GM12892 (cell line): ENCODE measurements at regions not wholly inside any gene's neighbourhood (a gene's known extent, or its start where the extent isn't known, plus 50 kb on each side); places are given as distances from the start of the nearest gene placed in this dataset.

Source experiments
- DNase-seq: peaks from one replicate; pipeline ENCODE4 v3.0.0; 2011; ENCODE audit not compliant: insufficient read length
- FAIRE-seq: peaks from 2 replicates; lab custom pipeline; 2011; peaks lifted over from hg19 to GRCh38; lab: Jason Lieb, UNC
- POLR2A ChIP-seq: IDR thresholded peaks from 2 replicates; pipeline ENCODE4 v1.6.1; 2011; ENCODE audit warnings: low read depth, low read length, control low read depth
- POLR2AphosphoS5 ChIP-seq: IDR thresholded peaks from 2 replicates; pipeline ENCODE4 v1.6.1; 2011; ENCODE audit warnings: low read depth, low read length, control low read depth
- TAF1 ChIP-seq: IDR thresholded peaks from 2 replicates; pipeline ENCODE4 v1.6.1; 2011; ENCODE audit warnings: low read depth, mild to moderate bottlenecking, control low read depth, low read length, borderline replicate concordance

DNA sequence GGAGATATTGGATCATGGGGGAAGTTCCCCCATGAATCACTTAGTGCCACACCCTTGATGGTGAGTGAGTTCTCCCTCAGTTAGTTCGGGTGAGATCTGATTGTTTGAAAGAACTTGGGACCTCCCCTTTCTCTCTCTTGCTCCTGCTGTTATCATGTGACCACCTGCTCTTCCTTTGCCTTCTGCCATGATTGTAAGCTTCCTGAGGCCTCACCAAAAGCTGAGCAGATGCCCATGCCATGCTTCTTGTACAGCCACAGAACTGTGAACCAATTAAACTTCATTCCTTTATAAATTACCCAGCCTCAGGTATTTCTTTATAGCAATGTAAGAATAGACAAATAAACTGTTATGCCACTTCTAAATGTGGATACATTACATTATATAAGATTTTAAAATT, 686.7 kb upstream of the MARCKS start:
- no peak for FAIRE-seq
- TF ChIP-seq POLR2AphosphoS5 (no peak), POLR2A (no peak), TAF1 (no peak)
- no peak for DNase-seq

DNA sequence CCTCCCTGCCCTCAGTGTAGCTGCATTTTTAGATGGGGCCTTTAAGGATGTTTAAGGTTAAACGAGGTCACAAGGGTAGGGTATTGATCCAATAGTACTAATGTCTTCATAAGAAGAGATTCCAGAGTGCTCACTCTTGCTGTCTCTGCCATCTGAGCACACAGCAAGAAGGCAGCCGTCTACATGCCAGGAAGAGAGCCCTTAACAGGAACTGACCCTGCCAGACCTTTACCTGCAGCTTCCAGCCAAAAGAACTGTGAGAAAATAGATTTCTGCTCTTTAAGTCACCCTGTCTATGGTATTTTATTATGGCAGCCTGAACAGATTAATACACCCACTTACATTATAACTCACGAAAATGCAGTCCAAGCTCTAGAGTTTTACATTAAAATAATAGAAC, 685.3 kb upstream of the MARCKS start:
- no peak for DNase-seq
- TF ChIP-seq TAF1 = no peak
- no peak for TF ChIP-seq POLR2A
- no peak for TF ChIP-seq POLR2AphosphoS5
- no peak for FAIRE-seq

DNA sequence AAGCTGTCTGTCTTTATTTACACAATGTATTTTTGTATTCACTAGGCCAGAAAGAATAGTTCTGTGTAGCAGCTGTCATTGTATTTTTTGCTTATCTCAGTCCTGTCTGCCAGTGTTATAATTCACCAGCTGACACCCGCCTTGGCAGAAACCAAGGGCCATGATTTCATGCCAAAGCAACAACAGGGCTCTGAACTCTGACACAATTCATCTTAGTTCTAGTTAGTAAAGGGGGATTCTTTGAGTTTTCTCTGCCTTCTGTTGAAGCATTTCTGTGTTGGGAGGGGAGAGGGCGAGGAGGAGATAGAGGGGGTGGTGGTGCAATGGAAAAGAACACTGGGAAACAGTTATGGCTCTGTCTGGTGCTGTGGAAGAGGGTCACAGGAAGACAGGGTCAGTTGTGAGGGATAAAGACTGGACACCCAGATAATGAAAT, 684.6 kb upstream of the MARCKS start:
- FAIRE-seq (no peak), DNase-seq (no peak)
- TF ChIP-seq POLR2A (no peak), TAF1 (no peak)

DNA sequence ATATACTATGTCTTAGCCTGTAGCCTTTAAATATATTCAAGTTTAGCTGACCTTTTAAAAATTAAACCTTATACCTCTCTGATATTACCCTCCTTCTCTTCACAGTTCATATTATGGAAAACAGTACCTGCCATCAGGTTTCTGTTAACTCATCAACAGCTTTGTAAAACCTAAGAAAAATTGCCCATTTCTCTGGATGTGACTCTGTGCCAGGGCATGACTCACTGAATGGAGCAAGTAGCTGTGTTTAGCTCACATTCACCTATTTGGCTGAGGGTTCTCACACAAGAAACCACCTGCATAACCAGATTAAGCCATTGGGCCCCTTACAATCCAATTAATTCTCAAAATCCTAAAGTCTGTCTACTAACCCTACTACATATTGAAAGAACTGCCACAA, 678.8 kb upstream of the MARCKS start:
- DNase-seq (no peak), FAIRE-seq (no peak)
- TF ChIP-seq TAF1 (no peak), POLR2AphosphoS5 (no peak), POLR2A (no peak)

DNA sequence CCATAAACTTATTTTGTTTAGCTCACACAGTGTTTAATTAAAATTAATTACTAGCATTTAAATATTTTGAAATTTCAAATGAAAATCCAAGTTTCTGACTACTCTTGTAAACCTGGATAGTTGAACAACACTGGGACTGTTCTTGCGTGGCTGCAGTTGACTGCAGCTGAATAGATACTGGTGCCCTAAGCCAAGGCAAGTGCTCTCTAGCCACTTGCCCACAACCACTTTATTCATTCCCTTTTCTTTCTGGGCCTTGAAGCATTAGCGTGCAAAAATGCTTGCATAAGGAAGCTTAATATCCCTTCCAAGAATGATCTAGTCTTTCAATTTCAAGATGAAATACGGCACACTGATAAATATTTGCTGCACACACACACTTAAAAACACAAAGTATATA, 676.0 kb upstream of the MARCKS start:
- TF ChIP-seq POLR2A = no peak
- TF ChIP-seq POLR2AphosphoS5 = no peak
- TF ChIP-seq TAF1 = no peak
- DNase-seq (no peak), FAIRE-seq (no peak)

DNA sequence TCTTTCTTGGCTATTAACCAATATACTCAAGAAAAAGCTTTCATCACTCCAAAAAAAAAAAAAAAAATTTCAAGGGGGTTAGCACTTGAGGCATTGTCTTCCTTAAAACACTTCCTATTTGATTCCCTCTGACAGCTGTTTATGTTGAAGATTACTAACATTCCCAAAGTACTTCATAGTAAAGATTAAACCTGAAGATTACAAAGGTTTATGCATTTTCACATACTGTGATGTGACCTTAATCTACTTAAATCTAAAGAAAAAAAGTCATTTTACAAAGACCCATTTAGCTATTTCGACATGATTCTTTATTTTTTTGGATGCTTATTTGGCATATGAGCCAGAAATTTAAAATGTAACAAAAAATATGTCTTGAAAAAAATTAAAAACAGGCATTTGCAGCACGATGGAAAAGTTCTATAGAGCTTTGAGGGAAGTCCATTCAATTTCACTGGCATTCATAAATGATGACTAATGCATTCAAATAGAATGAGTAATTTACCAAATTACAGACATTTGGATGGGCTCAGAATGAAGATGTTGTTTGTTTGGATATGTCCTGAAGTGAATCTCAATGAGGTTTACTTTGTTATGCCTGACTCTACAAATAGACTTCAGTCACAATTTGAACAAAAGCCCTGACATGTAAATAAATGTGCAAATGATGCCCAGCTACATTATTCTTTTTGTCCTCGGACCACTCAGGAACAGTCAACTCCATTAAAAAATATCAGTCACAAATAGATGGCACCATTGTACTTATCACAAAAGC, 674.6 kb upstream of the MARCKS start:
- TF ChIP-seq POLR2AphosphoS5 (no peak), TAF1 (no peak), POLR2A (no peak)
- DNase-seq = no peak
- no peak for FAIRE-seq

DNA sequence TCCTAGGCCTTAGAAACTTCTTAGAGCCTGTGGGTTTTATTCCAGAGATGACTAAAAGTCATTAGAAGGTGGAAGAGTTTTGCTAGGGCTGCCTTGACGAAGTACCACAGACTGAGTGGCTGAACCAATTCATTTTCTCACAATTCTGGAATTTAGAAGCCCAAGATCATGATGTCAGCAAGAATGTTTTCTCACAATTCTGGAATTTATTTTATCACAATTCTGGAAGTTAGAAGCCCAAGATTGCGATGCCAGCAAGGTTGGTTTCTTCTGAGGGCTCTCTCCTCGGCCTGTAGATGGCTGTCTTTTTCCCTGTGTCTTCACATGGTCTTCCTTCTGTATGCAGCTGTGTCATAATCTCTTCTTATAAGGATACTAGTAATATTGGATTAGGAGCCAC, 672.9 kb upstream of the MARCKS start:
- no peak for FAIRE-seq
- TF ChIP-seq POLR2AphosphoS5 (no peak), POLR2A (no peak), TAF1 (no peak)
- DNase-seq = no peak

DNA sequence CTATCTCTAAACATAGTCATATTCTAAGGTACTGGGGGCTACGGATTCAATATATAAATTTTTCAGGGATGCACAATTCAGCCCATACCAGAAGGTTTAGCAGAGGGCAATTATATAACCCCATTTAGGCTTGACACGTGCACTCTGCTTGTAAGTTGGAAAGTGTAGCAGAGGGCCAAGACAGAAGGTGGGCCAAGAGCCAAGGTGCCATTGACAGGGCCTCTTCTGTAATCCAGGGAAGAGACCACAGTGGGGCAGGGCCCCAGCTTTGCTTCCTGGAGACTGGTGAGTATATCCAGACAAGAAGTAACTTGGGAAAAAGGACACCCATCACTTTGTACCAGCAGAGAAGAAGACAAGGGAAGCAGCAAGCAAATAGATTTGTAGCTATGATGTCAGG, 672.4 kb upstream of the MARCKS start:
- no peak for DNase-seq
- FAIRE-seq = no peak
- no peak for TF ChIP-seq TAF1
- no peak for TF ChIP-seq POLR2AphosphoS5
- no peak for TF ChIP-seq POLR2A

DNA sequence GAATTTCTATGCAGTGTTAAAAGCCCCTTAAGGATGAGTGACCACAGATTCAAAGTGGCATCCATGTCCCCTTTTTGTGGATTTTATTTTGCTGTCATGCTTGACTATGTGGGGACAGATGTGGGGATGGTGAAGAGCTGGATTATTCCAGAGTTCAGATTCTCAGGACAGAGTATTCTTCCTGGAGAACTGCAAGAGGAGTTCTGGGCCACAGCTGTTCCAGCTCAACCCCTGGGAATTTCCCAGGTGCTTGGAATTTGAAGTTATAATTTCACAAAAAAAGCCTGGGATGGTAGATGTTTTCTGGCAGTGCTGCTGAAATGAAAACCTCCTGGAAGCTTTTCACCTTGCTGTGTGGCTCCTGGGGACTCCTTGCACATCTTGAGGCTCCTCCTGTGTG, 671.8 kb upstream of the MARCKS start:
- DNase-seq (no peak), FAIRE-seq (no peak)
- TF ChIP-seq TAF1 (no peak), POLR2AphosphoS5 (no peak), POLR2A (no peak)

DNA sequence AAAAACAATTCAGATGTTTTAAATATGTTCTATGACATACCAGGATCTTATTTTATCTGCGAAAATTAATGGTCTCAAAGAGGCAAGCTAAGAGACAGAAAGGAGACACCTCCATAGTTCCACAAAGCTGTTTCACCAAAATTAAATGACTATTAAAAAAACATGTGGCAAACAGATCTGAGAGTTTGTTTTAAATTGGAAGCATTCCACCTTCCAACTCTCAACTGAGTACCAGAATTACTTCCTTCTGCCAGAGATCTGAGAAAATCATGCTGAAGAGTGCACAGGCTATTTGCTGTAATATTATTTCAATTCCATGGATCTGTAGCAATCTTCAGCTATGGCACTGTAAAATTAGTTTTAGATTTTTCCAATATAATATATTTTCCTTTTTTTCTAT, 669.5 kb upstream of the MARCKS start:
- FAIRE-seq (no peak), DNase-seq (no peak)
- TF ChIP-seq POLR2A (no peak), TAF1 (no peak), POLR2AphosphoS5 (no peak)

DNA sequence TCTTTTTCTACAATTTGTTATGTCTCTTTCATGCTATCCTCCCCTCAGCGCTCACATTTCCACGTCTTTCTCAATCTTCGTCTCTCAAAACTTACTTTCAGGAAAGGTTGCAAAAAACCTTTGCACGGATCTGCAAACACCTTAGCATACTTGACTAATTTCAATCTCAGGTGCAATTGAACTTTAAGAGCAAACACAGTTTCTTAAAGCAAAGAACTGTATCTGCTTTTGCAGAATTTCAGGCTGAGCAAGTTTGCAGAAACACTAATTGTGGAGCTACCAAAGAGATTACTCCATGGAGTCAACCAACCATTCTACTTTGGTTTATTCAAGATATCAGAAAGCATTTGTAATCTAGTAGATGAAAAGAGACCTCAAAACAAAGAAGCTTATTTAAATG, 668.2 kb upstream of the MARCKS start:
- DNase-seq = no peak
- TF ChIP-seq TAF1 (no peak), POLR2A (no peak), POLR2AphosphoS5 (no peak)
- peak; percentile 58 for FAIRE-seq

DNA sequence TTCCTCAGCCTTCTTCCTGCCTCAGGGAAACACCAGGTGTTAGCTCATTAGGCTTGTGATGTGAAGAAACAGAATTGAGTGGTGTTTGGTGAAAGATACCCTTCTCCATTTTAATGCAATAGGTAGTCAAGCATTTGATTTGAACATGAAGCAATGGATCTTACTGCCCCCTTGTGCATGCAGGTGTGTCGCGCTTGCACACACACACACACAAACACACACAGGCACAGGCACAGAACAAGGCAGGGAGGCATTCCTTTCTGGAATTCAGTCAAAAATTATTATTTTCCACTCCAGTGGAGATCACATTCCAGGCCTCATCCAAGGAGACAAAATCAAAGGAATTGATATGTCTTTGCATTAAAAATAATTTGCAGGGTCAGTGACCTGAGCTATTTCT, 667.0 kb upstream of the MARCKS start:
- DNase-seq (no peak), FAIRE-seq (no peak)
- TF ChIP-seq POLR2AphosphoS5 = no peak
- no peak for TF ChIP-seq TAF1
- no peak for TF ChIP-seq POLR2A

DNA sequence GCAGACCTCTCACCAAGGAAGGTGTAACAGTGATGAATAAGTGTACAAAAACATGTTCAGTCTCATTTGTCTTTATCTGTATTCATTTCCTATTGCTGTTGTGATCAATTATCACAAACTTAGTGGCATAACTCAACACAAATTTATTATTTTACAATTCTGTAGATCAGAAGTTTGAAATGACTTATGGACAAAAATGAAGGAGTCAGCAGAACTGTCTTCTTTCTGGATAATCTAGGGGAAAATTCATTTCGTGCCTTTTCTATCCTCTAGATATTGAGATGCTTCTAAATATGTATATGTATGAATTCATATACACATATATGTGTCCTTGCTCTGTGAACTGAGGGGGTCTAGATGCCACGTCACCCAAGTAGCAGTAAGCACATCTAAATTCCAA, 663.1 kb upstream of the MARCKS start:
- no peak for DNase-seq
- TF ChIP-seq TAF1 = no peak
- no peak for TF ChIP-seq POLR2A
- no peak for TF ChIP-seq POLR2AphosphoS5
- no peak for FAIRE-seq
